ENCODE measurements at regions not wholly inside any gene's neighbourhood (a gene's known extent, or its start where the extent isn't known, plus 50 kb on each side); places are given as distances from the start of the nearest gene placed in this dataset.

GRCh38 chr4:3831529-3832150 is 65.5 kb downstream of the ADRA2C start:
- DNase-seq (ENCODE audit: low read depth, low spot score), result no peak

- DNase-seq (ENCODE audit: low read depth, low spot score), result no peak
Measured at GRCh38 chr4:3832536-3833220, 66.5 kb downstream of the ADRA2C start.

- no peak for DNase-seq (ENCODE audit: low read depth, low spot score)
Measured at GRCh38 chr4:3833326-3833989, 67.3 kb downstream of the ADRA2C start.

GRCh38 chr4:3834186-3834662 is 68.0 kb downstream of the ADRA2C start:
- DNase-seq (ENCODE audit: low read depth, low spot score), result no peak

GRCh38 chr4:3834663-3835521 is 68.7 kb downstream of the ADRA2C start:
- no peak for DNase-seq (ENCODE audit: low read depth, low spot score)

GRCh38 chr4:3835527-3836405 is 69.6 kb downstream of the ADRA2C start:
- no peak for DNase-seq (ENCODE audit: low read depth, low spot score)

GRCh38 chr4:3836406-3836755 is 70.2 kb downstream of the ADRA2C start:
- no peak for DNase-seq (ENCODE audit: low read depth, low spot score)

- no peak for DNase-seq (ENCODE audit: low read depth, low spot score)
Measured at GRCh38 chr4:3836756-3837601, 70.8 kb downstream of the ADRA2C start.

GRCh38 chr4:3838437-3839380 is 72.5 kb downstream of the ADRA2C start:
- DNase-seq (ENCODE audit: low read depth, low spot score), result no peak

GRCh38 chr4:3845094-3845743 is 79.0 kb downstream of the ADRA2C start:
- no peak for DNase-seq (ENCODE audit: low read depth, low spot score)

- DNase-seq (ENCODE audit: low read depth, low spot score), result no peak
Measured at GRCh38 chr4:3845744-3846429, 79.7 kb downstream of the ADRA2C start.

- DNase-seq (ENCODE audit: low read depth, low spot score), result no peak
Measured at GRCh38 chr4:3847211-3847940, 81.2 kb downstream of the ADRA2C start.

- no peak for DNase-seq (ENCODE audit: low read depth, low spot score)
Measured at GRCh38 chr4:3848323-3848722, 82.1 kb downstream of the ADRA2C start.

- no peak for DNase-seq (ENCODE audit: low read depth, low spot score)
Measured at GRCh38 chr4:3849140-3849539, 83.0 kb downstream of the ADRA2C start.

GRCh38 chr4:3850128-3850527 is 83.9 kb downstream of the ADRA2C start:
- DNase-seq (ENCODE audit: low read depth, low spot score), result no peak

- no peak for DNase-seq (ENCODE audit: low read depth, low spot score)
Measured at GRCh38 chr4:3851211-3851610, 85.0 kb downstream of the ADRA2C start.

GRCh38 chr4:3851881-3852280 is 85.7 kb downstream of the ADRA2C start:
- DNase-seq (ENCODE audit: low read depth, low spot score), result no peak

All from brain pericyte (primary cell).